ENCODE measurements at regions not wholly inside any gene's neighbourhood (a gene's known extent, or its start where the extent isn't known, plus 50 kb on each side); places are given as distances from the start of the nearest gene placed in this dataset.
A peak's percentile ranks its signal among the peaks of the same experiment; 100 is the strongest.
"Not testable (repeated sequence)": the region's sequence is repeated elsewhere in the genome, so short reads cannot be mapped to it uniquely, and the experiment has no call there.

GRCh38 chr7:85287106-85287825, 100.4 kb upstream of the SEMA3D start:
- DNase-seq = no peak

GRCh38 chr7:85286446-85286845, 99.6 kb upstream of the SEMA3D start:
- DNase-seq = no peak

GRCh38 chr7:85285527-85285926, 98.7 kb upstream of the SEMA3D start:
- DNase-seq = peak; percentile 56

GRCh38 chr7:85275204-85275603, 88.3 kb upstream of the SEMA3D start:
- no peak for DNase-seq

- peak; percentile 83 for DNase-seq
These were observed 87.6 kb upstream of the SEMA3D start for GRCh38 chr7:85274454-85274853.

- DNase-seq = no peak
These were observed 76.0 kb upstream of the SEMA3D start for GRCh38 chr7:85262891-85263290.

- no peak for DNase-seq
These were observed 74.5 kb upstream of the SEMA3D start for GRCh38 chr7:85261336-85261735.

- DNase-seq = not testable (repeated sequence)
These were observed 62.9 kb upstream of the SEMA3D start for GRCh38 chr7:85249787-85250186.

GRCh38 chr7:85239109-85239508, 52.3 kb upstream of the SEMA3D start:
- no peak for DNase-seq

GRCh38 chr7:85237721-85238120, 50.9 kb upstream of the SEMA3D start:
- no peak for DNase-seq
